Calu3 (cell line): ENCODE measurements at regions not wholly inside any gene's neighbourhood (a gene's known extent, or its start where the extent isn't known, plus 50 kb on each side); places are given as distances from the start of the nearest gene placed in this dataset.

Experiments used
- BruUV-seq: library from RNA; stranded (reverse); fragments of 400-500 nt; replicated peaks from 2 replicates; lab custom pipeline; 2021; lab: Mats Ljungman, UMichigan
- CTCF ChIA-PET: fragments of 300-600 bp; sonication (Branson Sonifier 250); formaldehyde crosslinking; loops from one replicate; lab custom pipeline; 2022; ENCODE audit warnings: antibody characterized with exemption; lab: Charles Lee
- DNase-seq: peaks from one replicate; pipeline ENCODE4 v3.0.0; 2022
- H3K27ac Mint-ChIP-seq: one replicate; pipeline ENCODE4 v1.8.0; 2022; ENCODE audit warnings: mixed read lengths; ENCODE audit not compliant: unreplicated experiment
- H3K27me3 Mint-ChIP-seq: one replicate; pipeline ENCODE4 v1.8.0; 2022; ENCODE audit warnings: mixed read lengths; ENCODE audit not compliant: unreplicated experiment
- H3K36me3 Mint-ChIP-seq: one replicate; pipeline ENCODE4 v1.8.0; 2022; ENCODE audit warnings: mild to moderate bottlenecking, moderate library complexity, mixed read lengths; ENCODE audit not compliant: insufficient read depth, unreplicated experiment
- H3K4me1 Mint-ChIP-seq: one replicate; pipeline ENCODE4 v1.8.0; 2022; ENCODE audit warnings: mild to moderate bottlenecking, low read depth, mixed read lengths; ENCODE audit not compliant: unreplicated experiment
- H3K4me3 Mint-ChIP-seq: one replicate; pipeline ENCODE4 v1.8.0; 2022; ENCODE audit warnings: mild to moderate bottlenecking, low read depth, moderate library complexity, mixed read lengths; ENCODE audit not compliant: unreplicated experiment
- H3K9me3 Mint-ChIP-seq: one replicate; pipeline ENCODE4 v1.8.0; 2022; ENCODE audit warnings: low read depth, mixed read lengths; ENCODE audit not compliant: unreplicated experiment
- CTCF ChIP-seq: fragments of 200-600 bp; IDR thresholded peaks from one replicate; pipeline ENCODE4 v1.8.0; 2022; ENCODE audit warnings: antibody characterized with exemption; ENCODE audit not compliant: unreplicated experiment
- intact Hi-C: fragments of 100-400 bp; cut with micrococcal nuclease; formaldehyde crosslinking; loops from one replicate; pipeline ENCODE4 v1.10.0; 2022; ENCODE audit not compliant: unreplicated experiment

GRCh38 chr3:153094386-153094785 lies 67.6 kb upstream of the RAP2B start:
- intact Hi-C loops: loop anchor here (10.0 kb wide), 1 partner anchor 130 kb away; no protein-coding TSS in a partner anchor
- H3K36me3 Mint-ChIP-seq: peaks cover 13% of the 10 kb centered on the region
- CTCF ChIA-PET: no interaction called here
- peaks cover 81% of the 10 kb centered on the region for H3K4me1 Mint-ChIP-seq
- no peak overlapping the region for H3K27ac Mint-ChIP-seq
- no peak overlapping the region for H3K4me3 Mint-ChIP-seq
- no peak for TF ChIP-seq CTCF
- H3K27me3 Mint-ChIP-seq: no peaks in the 10 kb centered on the region
- no peaks in the 10 kb centered on the region for H3K9me3 Mint-ChIP-seq
- no TSS peak for BruUV-seq
- DNase-seq: no peak

- H3K27me3 Mint-ChIP-seq: no peaks in the 10 kb centered on the region
- TF ChIP-seq CTCF: no peak
- H3K9me3 Mint-ChIP-seq: no peaks in the 10 kb centered on the region
- peaks cover 81% of the 10 kb centered on the region for H3K4me1 Mint-ChIP-seq
- CTCF ChIA-PET: interaction anchor here (1.1 to 1.8 kb wide), 2 partner anchors 52 to 54 kb away, joined by 3 to 9 read pairs; no protein-coding TSS in a partner anchor
- H3K4me3 Mint-ChIP-seq: no peak overlapping the region
- intact Hi-C loops: loop anchor here (10.0 kb wide), 1 partner anchor 131 kb away; no protein-coding TSS in a partner anchor
- H3K27ac Mint-ChIP-seq: peak overlapping the region; percentile 66
- DNase-seq: no peak
- H3K36me3 Mint-ChIP-seq: peaks cover 13% of the 10 kb centered on the region
- BruUV-seq: no TSS peak
These were observed 66.6 kb upstream of the RAP2B start for GRCh38 chr3:153095441-153095840.

- no peaks in the 10 kb centered on the region for H3K27me3 Mint-ChIP-seq
- peak overlapping the region; percentile 39 for H3K4me3 Mint-ChIP-seq
- intact Hi-C loops: loop anchor here (1.0 to 10.0 kb wide), 5 partner anchors 42 to 132 kb away; no protein-coding TSS in a partner anchor
- H3K36me3 Mint-ChIP-seq: peaks cover 9% of the 10 kb centered on the region
- H3K9me3 Mint-ChIP-seq: no peaks in the 10 kb centered on the region
- CTCF ChIA-PET: interaction anchor here (0.8 to 1.8 kb wide), 10 partner anchors 9 to 68 kb away, joined by 3 to 9 read pairs (median 3); no protein-coding TSS in a partner anchor
- peaks cover 71% of the 10 kb centered on the region for H3K4me1 Mint-ChIP-seq
- TF ChIP-seq CTCF: no peak
- DNase-seq: peak; percentile 77
- H3K27ac Mint-ChIP-seq: peak overlapping the region; percentile 66
- no TSS peak for BruUV-seq
These were observed 65.3 kb upstream of the RAP2B start for GRCh38 chr3:153096731-153097131.

- Mint-ChIP-seq H3K27ac (peak overlapping the region; percentile 66), H3K36me3 (peaks cover 8% of the 10 kb centered on the region), H3K4me3 (peak overlapping the region; percentile 39)
These were observed 64.8 kb upstream of the RAP2B start for GRCh38 chr3:153097213-153097612.

More at GRCh38 chr3:153097213-153097612, 64.8 kb upstream of the RAP2B start:
- BruUV-seq: TSS peak; percentile 81
- DNase-seq: peak; percentile 21
- CTCF ChIA-PET: interaction anchor here (0.9 to 1.8 kb wide), 4 partner anchors 43 to 64 kb away, joined by 3 to 9 read pairs (median 6); no protein-coding TSS in a partner anchor
- peaks cover 71% of the 10 kb centered on the region for H3K4me1 Mint-ChIP-seq
- intact Hi-C loops: loop anchor here (2.0 to 10.0 kb wide), 3 partner anchors 46 to 132 kb away; no protein-coding TSS in a partner anchor
- no peaks in the 10 kb centered on the region for H3K9me3 Mint-ChIP-seq
- no peak for TF ChIP-seq CTCF
- no peaks in the 10 kb centered on the region for H3K27me3 Mint-ChIP-seq
